NCI-H2029 (cell line): ENCODE measurements at regions not wholly inside any gene's neighbourhood (a gene's known extent, or its start where the extent isn't known, plus 50 kb on each side); places are given as distances from the start of the nearest gene placed in this dataset.
"Not testable (repeated sequence)": the region's sequence is repeated elsewhere in the genome, so short reads cannot be mapped to it uniquely, and the experiment has no call there.

Experiments used
- DNase-seq: peaks from one replicate; lab custom pipeline; 2025; lab: John Stamatoyannopoulos, UW

DNA sequence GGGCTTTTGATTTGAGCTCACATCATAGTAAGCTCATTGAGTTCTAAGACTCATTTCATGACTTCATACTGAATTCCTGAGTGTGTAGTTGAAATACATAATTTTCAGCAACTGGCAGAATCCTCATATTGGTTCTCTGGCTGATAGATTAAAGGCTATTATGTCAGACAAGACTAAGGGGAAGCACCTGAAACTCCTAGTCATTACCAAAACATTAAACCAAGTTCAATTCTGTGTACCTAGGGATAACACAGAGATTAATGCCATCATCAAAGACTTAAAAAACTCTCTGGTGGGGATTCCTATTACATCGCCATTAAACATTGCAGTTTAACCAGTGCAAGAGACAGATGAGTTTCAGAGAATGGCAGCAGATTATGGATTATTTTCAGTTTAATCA, 339.1 kb downstream of the PTPRC start:
- no peak for DNase-seq

GRCh38 chr1:198978523-198978922, 339.7 kb downstream of the PTPRC start:
- no peak for DNase-seq

DNA sequence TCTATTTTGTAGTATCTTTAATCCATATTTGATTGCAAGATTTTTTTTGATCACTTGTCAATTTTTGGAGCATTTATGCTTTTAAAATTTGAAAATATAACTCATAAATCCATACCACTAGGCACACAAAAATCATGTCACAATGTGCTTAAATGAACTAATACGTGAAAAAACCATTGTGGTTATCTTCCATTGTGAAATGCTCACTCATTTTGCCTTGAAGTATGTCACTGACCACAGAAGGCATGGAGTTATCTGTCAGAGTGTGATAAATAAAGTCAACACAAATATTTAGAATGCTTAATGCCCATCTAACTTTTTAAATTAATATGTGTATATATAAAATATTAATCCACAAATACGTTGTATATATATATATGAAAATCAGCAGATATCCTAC, 347.2 kb downstream of the PTPRC start:
- no peak for DNase-seq

- no peak for DNase-seq
These were observed 347.6 kb downstream of the PTPRC start for GRCh38 chr1:198986442-198986841.

GRCh38 chr1:199002661-199003060, 363.8 kb downstream of the PTPRC start:
- no peak for DNase-seq

- DNase-seq = no peak
These were observed 368.6 kb downstream of the PTPRC start for GRCh38 chr1:199007423-199007822.

DNA sequence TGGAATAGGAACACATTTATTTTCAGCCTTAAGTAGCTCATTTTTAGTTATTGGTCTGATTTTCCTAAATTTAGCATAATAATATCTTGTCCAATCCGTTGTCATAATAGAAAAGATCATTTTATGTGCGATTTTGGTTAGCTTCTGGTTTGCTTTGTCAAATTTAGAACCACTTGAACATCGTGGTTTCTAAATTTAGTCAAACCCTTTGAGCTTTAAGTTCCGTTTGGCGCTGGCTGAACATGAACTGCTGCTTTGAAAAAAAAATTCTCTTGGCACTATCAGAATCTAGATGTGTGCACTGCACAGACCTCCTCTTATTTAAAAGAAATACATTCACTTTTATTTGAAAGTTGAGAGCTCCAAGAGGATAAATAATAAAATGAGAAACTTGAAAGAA, 370.6 kb downstream of the PTPRC start:
- DNase-seq = no peak

- no peak for DNase-seq
These were observed 371.7 kb downstream of the PTPRC start for GRCh38 chr1:199010492-199010891.

DNA sequence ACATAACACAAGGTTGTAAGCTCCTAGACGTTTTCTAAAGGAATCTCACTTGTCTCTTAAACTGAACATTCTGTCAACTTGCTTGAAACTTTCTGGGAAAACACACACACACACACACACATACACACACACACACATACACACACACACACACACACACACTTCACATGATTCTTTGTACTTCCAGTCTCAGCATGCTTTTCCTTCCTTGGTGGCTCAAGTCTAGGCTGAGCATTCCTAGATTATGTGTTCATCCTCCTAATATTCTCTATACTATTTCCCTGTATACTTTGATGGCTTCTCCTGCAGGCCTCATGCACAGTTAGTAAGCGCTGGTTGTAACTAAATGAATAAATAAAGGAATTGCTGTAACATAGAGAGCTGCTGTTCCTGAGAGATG, 372.1 kb downstream of the PTPRC start:
- DNase-seq = no peak

DNA sequence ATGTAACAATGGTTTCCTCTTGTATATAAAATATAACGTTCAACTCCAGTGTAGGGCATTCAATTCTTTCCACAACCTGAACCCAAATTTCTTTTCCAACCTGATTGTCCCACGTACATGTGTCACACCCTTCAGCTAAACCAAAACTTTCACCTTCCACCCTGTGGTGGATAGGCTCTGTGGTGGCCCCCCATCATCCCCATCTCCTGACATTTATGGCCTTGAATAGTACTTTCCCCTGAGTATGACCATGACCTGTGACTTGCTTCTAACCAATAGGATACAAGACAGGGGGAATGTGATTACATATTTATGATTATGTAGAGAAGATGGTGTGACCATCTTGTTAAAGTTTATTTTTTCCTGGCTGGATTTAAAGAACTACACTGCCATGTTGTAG, 377.0 kb downstream of the PTPRC start:
- DNase-seq = no peak

DNA sequence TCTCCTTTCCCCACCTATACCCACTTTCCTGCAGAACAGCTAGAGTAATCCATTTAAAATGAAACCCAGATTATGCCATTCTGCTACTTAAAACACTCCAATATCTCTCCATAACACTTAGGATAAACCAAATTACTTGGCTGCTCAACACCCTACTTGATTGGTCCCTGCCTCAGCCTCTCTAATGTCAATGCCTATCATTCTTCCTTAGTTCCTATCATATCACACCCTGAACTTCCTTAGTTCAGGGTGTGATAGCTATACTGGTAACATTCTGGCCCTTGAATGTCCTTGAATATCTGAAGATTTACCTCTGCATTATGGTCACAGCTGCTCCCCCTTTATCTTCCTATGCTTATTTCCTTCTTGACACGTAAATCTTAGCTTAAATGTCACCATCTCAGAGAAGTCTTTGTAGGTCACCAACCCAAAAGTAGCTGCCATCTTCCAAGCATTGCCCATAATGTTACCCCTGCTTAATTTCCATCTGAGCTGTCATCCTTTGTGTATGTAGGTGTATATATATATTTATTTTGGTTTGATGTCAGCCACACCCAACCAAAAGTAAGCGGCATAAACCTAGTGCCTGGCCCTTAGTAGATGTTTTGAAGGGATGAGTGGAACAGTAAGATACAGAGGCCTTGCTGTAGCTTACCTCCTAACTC, 379.8 kb downstream of the PTPRC start:
- no peak for DNase-seq

- no peak for DNase-seq
These were observed 381.2 kb downstream of the PTPRC start for GRCh38 chr1:199020051-199020450.

- DNase-seq = no peak
These were observed 382.1 kb downstream of the PTPRC start for GRCh38 chr1:199020904-199021303.

GRCh38 chr1:199029401-199029800, 390.6 kb downstream of the PTPRC start:
- DNase-seq = no peak

- DNase-seq = no peak
These were observed 391.0 kb downstream of the PTPRC start for GRCh38 chr1:199029855-199030254.

DNA sequence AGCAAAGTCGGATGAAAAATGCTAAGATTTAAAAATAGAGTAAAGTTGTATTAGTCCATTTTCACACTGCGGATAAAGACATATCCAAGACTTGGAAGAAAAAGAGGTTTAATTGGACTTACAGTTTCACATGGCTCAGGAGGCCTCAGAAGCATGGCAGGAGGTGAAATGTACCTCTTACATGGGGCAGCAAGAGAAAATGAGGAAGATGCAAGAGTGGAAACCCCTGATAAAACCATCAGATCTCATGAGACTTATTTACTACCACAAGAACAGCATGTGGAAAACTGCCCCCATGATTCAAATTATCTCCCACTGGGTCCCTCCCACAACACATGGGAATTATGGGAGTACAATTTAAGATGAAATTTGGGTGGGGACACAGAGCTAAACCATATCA, 391.7 kb downstream of the PTPRC start:
- not testable (repeated sequence) for DNase-seq

DNA sequence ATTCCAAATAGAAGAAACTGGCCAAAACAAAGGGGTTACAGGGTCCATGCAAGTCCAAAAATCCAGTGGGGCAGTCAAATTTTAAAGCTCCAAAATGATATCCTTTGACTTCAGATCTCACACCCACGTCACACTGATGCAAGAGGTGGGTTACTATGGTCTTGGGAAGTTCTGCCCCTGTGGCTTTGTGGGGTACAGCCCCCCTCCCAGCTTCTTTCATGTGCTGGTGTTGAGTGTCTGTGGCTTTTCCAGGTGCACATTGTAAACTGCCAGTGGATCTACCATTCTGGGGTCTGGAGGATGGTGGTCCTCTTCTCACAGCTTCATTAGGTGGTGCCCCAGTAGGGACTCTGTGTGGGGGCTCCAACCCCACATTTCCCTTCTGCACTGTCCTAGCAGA, 392.3 kb downstream of the PTPRC start:
- DNase-seq = not testable (repeated sequence)

DNA sequence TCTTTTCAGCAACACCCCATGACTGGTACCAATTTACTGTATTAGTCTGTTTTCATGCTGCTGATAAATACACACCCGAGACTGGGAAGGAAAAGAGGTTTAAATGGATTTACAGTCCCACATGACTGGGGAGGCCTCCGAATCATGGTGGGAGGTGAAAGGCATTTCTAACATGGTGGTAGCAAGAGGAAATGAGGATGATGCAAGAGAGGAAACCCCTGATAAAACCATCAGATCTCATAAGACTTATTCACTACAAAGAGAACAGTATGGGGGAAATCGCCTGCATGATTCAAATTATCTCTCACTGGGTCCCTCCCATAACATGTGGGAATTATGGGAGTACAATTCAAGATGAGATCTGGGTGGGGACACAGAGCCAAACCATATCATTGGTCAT, 393.6 kb downstream of the PTPRC start:
- DNase-seq = not testable (repeated sequence)

DNA sequence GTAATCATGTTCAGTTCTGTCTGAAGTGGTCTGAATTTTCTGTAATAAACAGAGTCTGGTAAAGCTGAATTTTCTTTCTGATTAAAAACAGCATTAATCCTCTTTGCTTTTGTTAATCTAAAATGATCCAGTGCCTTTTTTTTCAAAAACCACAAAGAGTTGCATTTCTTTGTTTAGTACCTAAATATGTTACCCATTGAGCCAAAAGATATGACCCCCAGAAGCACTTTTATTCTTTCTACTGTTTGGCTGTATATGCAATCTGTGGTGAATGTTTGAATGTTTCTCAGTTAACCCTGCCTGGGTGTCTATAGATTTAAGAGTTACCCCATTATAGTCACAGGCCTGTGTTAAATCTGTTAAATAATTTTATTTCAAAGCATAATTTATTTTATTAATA, 394.8 kb downstream of the PTPRC start:
- no peak for DNase-seq

DNA sequence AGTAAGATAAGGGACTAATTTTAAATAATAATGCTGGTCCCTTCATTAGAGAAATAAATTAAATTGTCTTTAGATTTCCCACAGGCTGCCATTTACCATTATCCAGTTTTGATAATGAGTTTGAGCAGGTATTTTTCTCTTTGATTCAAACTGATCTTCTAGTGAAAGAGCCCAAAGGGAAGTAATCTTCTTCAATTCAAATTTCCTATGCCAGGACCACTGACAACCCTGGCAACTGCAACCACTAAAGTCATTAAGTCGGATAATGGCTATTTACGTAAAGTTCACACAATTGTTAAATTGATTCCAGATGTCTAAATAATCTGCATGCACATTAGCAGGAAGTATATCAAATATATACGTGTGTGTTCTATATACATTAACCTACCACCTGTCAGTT, 399.3 kb downstream of the PTPRC start:
- no peak for DNase-seq

DNA sequence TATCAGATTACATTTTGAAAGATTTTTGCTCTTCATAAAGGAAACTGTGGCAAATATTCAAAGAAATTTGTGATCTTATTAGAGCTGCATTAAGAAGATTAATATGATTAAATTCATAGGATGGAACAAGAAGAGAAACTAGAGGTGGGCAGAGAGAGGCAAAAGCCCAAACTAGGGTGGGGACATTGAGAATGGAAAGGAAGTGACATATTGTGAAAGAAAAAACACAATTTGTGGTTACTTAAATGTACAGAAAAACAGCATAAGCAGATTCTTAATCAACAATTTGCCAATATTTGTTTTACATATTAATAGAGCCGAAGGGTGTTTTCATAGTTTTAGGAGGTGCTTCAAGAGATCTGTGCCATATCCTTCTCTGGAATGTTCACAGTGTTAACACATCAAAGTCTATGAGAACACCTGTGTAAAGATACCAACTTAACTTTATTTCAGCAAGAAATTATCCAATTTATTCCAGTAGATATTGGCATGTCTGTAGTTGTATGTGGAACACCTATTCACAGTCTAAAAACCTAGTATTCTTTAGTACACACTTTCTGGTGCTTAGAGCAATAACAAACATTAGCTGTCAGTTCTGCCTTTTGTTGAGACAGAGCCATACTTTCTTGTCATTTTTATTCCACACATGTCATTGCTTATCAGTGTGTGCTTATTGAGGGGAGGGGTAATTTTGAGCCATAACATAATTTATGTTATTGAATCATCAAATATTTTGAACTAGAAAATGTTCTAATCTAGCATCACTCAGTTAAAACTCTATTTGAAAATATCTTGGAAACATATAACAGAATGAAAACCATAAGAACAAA, 401.5 kb downstream of the PTPRC start:
- no peak for DNase-seq

DNA sequence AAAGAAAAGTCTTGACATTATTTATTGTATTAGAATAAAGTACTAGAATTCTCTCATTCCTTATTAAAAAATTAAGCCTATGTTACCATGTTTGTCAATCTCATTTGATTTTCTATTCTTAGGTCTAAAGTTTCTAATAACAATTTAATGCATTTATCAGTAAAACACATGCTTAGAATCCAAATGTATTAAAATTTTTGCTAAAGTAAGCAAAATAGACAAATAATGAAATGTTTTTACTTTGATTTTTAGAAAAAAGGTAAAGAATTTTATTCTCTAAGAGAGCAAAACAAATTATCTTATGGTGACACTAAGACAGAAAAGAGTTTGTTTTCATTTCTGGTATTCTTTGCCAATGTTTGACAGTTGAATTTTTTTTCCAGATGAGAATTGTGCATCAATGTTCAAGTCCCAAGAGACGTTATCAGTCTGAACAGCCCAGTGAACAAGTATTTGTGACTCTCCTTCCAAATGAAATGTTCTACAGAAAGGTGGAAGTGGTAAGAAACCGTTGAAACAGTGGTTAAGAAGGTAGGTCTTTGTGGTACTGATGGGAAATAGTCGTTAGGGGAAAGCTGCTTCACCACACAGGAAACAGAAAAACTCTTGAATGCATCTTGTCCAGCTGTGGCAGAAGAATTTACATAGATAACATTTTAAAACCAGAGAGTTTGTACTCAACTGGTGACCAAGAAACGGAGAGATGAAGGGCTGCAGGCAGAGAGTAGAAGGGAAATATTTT, 402.5 kb downstream of the PTPRC start:
- no peak for DNase-seq

- DNase-seq = no peak
These were observed 403.4 kb downstream of the PTPRC start for GRCh38 chr1:199042193-199042592.
